HG02885 (cell line): ENCODE measurements at regions not wholly inside any gene's neighbourhood (a gene's known extent, or its start where the extent isn't known, plus 50 kb on each side); places are given as distances from the start of the nearest gene placed in this dataset.
"Not testable (repeated sequence)": the region's sequence is repeated elsewhere in the genome, so short reads cannot be mapped to it uniquely, and the experiment has no call there.

ENCODE experiments used
- ATAC-seq: cut with Tn5 transposase; IDR thresholded peaks from one replicate; pipeline ENCODE4 v1.9.1; 2021; ENCODE audit warnings: mild to moderate bottlenecking; ENCODE audit not compliant: unreplicated experiment, poor library complexity

DNA sequence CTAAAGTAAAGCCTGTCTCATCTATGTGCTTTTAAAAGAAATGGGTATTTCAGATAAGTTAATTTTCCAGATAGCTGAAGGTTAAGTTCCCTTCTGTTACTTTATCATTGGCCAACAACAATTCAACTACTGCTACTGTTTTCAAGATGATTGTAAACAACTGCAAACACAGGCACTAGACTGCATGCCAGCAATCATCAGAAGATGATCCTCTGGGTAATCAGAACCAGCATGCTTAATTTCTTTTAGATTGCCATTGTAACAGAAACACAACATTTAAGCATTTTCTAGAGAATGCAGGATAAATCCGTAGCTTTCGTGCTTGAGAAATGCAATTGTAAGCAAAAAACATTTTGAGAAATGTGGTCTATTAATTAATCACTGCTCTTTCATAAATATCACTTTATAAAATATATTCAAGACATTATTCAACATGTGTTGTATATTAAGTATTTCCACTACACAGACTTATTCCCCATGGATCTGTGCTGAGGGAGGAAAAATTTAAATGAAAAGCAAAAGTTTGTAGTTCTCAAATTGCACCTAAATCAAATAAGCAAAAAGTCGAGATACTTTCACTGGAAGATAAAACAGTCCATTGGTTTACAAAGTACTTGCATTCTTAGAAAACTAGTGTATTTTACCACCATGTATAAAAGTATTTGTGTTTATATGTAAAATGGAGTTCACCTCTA is 133.7 kb downstream of the ATL2 start:
- no peak for ATAC-seq

DNA sequence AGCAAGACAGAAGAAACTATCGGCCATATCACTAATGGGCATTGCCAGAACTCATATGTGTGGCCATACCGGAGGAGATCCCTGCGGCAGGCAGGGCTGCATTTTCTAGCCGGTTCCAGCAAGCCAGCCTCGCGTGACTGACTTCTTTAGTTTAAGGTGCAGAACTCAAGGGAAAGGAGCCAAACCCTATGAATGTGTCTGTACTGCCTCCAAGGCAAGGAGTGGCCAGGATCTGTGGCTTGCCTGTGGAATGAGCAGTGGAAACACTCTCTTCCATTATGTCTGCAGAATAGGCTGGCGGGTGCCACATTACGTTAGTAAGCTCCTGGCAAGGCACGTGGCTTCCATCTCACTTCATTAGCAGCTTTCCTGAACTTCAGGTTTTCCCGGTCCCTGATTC is 137.6 kb downstream of the ATL2 start:
- ATAC-seq, result no peak

DNA sequence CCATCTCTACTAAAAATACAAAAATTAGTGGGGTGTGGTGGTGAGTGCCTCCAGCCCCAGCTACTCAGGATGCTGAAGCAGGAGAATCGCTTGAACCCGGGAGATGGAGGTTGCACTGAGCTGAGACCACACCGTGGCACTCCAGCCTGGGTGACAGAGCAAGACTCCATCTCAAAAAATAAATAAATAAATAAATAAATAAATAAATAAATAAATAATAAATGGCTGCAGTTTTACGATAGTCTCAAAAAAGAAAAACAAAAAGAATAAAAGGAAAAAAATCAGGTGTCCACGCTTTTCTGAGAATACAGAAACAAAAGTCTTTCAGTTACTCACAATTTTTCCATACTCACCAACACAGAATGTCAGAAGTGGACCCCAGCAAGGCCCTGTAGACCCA is 138.4 kb downstream of the ATL2 start:
- ATAC-seq, result not testable (repeated sequence)

DNA sequence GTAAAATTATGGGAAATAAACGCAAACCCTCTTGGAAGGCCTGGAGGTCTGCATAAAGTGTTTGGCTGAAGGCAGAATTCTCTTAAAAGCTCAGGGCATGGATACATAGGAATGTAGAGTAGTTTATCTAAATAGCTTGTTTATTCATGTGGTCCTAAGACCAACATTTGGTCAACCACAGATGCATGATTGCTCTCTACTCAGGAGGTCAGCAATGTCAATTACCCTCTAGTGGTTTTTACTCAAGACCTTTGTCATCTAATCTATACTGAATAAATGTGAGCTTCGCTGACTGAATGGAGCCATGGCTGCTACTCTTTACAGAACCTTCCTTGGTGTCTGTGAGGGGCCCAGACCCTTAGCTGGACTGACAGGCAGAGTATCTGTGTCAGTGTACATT is 139.8 kb downstream of the ATL2 start:
- no peak for ATAC-seq

DNA sequence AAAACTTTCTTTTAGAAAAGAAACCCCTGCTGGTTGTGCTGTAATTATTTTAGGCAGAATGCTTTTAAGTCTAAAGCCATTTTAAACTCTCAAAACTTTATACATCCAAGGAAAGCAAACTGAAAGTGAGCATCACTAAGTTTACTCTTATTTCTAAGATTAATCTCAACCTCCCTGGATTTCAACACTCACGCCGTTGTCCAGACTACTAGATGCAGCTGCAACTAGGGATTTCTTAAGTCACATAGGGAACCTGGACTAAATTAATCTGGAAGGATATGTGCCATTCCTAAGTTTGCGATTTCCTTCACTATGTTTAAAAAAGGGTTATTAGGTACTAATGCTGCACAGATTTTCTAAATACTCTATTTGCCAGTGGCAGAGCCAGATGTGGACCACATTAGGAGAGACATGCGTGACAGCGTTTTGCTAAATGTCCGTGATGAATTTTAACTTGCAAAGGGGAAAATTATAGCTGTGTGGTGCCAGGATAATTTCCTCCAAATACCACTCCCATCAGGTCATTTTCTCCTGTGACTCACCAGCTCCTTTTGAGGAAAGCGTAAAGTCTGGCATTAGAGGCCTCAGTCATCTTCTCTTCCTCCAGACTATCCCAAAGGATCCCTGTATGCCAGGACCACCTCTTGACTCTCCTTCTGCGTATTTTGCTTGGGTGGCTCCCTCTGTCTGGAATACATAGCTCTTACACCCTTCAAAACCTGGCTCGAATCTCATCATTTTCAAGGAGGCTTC is 143.7 kb downstream of the ATL2 start:
- ATAC-seq, result no peak

DNA sequence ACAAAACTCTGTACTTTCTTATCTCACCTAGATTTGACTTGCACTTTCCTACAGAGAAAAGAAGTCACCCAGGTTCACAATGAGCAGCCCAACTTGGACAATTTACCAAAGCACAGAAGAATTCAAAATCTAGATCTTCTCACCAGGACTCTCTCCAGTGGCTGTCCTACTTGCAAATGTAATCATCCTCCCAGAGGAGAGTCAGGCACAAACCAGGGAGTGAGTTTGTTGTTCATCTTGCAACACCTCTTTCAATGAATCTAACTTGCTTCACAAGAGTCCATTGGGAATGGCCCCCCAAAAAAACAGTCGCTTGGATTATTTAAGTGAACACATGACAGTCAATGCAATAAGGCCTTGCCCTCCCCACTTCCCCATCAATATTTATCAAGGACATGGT is 144.6 kb downstream of the ATL2 start:
- ATAC-seq, result no peak

DNA sequence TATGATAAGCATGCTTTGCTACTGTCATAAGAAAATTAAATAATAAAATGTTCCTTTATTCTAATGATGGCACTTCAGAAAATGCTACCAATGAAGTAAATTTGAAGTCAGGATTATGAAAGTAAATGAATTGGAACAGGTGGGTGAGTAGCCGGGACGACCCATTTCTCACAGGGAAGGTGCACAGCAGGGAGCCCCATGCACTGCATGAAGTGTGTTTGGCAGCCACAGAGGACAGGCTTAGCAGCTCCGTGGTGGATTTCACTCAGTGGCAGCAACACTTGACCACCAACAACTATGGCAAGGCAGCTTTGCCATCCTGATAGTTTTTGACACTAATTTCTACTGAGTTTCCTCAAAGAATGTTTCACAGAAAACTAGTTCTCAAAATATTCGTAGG is 146.3 kb downstream of the ATL2 start:
- no peak for ATAC-seq

DNA sequence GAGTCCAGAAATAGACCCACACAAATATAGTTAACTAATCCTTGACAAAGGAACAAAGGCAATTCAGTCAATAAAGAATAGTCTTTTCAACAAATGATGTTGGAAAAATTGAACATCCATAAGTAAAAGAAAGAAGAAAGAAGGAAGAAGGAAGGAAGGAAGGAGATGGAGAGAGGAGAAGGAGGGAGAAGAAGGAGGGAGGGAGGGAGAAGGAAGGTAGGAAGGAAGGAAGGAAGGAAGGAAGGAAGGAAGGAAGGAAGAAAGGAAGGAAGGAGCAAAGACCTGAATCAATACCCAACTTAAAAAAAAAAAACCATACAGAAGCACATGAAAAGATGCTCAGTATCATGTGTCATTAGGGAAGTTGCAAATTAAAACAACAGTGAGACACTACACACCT is 148.3 kb downstream of the ATL2 start:
- ATAC-seq, result no peak

DNA sequence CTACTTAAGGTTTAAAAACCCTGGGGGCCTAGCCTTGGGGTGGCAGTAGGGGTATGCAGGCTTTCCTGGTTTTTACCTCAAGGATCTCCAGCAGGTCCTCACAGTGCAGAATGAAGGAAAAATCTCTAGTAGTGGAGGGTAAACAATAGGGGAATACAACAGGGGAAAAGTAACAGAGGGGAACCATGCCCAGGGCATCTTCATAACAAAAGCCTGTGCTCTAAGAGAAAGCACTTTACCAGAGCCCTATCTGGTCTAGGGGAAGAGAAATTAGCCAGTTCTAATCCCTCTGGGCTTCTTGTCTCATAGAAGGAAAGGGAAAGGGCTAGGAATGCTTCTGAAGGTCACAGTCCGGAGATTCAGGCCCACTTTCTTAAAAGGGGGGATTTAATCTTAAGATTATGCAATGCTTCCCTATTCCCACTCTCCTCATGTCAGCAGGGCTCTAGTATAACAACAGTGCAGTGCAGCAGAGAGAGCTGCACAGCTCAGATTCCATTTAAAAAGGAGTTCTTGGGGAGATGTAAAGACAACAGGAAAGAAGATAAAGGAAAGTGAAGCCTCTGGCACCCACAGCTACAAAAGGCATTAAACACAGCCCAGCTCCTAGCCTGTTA is 149.0 kb upstream of the CYP1B1 start:
- ATAC-seq, result no peak

DNA sequence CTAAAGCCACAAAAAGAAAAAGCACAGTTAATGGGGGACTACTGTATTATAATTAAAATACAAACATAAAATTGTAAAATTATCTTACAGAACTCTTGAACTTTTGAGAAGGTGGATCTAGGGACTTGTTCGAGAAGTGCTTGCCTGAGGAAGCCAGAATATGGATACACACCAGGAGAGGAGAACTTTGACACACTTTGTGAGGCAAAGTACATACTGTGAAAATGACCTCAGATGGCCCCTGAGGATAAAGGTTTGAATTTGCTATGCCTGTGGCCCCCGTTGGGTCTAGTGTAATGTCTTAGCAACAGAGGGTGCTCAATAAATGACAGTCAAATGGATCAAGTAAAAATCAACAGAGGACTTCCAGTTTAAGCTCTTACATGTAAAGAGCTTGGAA is 148.2 kb upstream of the CYP1B1 start:
- ATAC-seq, result no peak

DNA sequence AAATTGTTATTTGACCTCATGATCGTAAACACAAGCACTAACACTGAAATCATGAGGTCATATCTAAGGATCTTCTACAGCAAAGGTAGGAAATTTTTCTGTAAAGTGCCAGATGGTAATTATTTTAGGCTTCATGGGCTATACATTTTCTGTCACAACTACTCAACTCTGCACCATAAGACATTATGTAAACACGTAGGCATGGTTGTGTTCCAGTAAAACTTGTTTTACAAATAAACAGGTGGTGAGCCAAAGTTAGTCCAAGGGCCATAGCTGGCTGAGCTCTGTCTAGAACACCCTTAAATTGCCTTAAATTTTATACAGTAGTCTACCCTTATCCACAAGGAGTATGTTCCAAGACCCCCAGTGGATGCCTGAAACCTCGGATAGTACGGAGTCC is 147.3 kb upstream of the CYP1B1 start:
- ATAC-seq, result no peak

DNA sequence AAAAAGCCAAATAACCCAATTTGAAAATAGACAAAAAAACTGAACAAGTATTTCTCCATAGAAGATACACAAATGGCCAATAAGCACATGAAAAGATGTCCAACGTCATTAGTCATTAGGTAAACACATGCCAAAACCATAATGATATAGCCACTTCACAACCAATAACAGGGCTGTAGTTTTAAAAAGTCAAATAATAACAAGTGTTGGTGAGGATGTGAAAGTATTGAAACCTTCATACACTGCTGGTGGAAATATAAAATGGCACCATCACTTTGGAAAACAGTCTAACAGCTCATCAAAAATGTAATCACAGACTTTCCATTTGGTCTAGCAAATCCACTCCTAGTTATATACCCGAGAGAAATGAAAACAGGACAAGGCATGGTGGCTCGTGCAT is 144.2 kb upstream of the CYP1B1 start:
- ATAC-seq, result no peak

DNA sequence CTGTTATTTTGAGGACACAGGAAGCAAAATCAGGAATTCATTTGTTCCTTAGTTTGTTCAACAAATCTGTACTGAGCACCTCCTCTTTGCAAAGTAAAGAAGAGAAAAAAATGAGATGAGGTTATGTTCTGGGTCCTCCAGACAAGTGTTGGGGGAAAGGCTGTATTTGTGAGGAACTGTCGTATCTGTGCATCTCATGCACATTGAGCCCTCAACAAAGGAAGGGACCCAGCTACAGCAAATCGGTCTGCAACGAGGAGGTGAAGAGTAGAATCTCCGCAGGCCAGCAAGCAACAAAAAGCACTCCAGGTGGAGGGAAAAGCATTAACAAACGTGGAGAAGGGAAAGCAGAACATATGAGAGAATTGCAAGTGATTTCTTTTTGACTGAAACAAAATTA is 143.0 kb upstream of the CYP1B1 start:
- no peak for ATAC-seq

DNA sequence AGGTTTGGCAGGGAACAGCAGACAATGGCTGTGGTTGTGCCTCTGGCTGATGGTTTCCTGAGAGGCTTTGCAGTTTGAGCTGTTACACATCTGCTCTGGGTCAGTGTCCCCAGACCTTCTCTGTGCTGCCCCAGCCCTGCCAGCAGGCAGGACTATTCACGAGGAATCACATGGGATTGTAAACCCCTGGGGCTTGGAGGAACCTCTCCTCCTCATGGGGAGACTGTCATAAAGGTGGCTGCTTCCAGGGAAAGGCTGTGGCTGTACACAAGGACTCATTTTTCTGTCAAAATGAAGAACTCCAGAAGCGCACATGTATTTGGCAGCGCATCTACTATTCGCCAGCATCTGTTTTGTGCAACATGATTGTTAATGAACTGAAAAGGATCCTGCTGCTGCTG is 142.6 kb upstream of the CYP1B1 start:
- ATAC-seq, result no peak

DNA sequence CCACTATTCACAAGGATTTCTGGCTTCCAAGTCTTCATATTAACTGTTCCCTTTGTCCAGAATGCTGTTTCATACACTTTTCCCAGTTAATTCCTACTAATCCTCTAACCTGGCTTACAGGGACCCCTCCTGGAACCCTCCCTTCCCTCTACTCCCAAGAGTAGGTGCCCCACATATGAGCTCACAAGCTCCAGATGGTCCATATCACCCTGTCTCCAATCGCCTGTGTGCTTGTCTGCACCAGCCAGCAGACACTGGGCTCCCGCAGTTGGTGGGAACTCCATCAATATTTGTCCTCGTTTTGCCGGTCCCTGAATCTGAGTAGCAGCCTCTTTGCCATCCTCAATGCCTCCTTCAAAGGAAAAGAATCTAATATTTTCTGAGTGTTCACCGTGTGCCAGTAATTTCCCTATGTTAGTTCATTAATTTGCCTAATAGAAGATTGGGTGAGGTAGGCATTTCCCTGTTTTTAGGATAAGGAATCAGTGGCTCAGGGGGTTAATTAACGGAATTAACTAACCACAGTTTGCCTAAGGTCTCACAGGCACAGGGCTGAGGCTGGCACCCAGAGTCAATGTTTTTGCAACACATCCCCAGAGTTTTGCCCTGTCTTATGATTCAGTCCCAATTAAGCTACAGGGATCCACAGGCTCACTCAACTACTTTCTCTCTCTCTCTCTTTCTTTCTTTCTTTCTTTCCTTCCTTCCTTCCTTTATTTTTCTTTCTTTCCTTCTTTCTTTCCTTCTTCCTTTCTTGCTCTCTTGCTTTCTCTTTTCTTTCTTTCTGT is 141.6 kb upstream of the CYP1B1 start:
- ATAC-seq, result no peak

DNA sequence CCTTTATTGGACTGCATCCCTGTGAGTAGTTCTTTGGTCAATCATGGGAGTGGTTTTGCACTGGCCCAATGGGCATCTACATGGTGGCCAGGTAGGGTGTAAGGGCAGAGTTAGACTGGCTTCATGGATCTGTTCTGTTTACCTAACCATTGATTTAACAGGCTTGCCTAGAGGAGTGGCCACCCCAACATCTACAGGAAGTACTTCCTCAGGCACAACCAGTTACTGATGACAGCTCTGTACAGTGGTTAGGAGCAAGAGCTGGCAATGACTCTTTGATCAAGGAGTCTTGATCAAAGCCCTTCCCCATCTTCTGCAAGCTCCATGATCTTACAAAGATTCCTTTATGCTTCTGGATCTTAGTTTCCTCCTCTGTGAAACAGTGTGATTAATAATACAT is 140.9 kb upstream of the CYP1B1 start:
- ATAC-seq, result no peak

DNA sequence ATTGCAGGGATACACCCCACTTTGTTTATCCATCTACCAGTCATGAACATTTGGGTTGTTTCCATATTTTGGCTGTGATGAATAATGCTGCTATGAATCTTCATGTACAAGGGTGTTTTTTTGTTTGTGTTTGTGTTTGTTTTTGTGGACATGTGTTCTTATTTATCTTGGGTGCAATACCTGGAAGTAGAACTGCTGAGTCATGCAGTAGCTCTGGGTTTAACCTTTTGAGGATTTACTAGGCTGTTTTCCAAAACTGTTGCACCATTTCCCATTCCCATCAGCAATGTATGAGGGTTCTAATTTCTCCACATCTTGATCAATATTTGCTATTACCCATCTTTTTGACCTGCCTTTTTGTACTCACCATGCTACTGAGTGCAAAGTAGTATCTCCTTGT is 140.0 kb upstream of the CYP1B1 start:
- no peak for ATAC-seq

DNA sequence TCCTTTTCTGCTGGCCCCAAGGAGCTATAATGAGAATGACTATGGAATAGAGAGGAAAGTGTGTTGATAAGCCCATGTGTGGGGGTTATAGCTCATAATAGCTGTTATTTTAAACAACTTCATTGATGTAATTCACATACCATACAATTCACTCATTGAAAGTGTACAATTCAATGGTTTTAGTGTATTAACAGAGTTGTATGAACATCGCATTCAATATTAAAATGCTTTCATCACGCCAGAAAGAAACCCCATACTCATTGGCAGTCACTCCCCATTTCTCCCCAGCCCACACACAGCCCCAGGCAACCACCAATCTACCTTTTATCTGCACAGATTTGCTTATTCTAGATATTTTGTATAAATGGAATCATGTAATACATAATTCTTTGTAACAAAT is 139.6 kb upstream of the CYP1B1 start:
- ATAC-seq, result no peak

DNA sequence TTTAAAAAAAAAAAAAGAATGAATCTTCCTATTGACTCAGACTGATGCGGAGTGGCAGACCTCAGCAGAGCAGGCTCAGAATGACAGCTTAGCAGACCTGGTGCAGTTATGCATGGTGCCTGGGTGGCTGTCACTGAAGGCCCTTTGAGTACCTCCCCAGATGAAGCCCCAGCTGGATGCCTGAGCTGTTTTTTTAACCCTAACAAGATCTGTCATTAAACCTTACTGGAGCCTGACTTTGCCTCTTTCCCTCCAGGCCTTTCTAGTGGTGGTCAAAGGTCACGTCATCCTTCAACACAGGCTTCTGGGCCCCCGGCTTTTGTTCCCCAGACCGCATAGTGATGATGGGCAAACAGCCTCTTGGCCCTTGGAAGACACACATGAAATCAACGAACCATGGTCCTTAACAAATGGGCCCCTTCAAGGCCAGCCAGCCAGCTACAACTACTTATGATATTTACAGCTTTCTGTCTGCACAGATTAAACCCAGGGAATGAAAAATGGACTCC is 138.3 kb upstream of the CYP1B1 start:
- ATAC-seq, result no peak

DNA sequence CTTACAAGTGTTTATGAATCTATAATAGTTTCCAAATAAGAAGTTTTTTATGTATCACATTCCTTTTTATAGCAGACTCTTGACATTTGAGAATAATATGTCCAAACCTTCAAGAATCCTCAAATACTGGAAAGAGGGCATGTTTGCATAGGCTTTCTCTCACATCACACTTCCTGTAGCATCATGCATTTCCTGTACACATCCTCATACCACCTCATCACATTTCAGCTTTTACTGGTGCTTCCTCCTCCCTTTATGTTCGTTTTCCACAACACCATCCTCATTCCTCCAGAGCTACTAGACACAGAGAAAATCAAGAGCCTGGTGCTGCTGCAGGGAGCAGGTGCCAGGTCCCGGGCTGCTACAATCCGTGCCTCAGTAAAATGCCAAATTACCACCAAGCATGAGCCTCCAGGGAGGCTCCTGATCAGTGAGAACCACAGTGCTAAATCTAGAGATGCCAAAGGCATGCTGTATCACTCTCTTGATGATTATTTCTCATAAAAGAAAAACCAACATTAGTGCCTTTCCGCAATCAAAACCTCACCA is 137.7 kb upstream of the CYP1B1 start:
- ATAC-seq, result no peak
